ENCODE measurements at regions not wholly inside any gene's neighbourhood (a gene's known extent, or its start where the extent isn't known, plus 50 kb on each side); places are given as distances from the start of the nearest gene placed in this dataset.

DNA sequence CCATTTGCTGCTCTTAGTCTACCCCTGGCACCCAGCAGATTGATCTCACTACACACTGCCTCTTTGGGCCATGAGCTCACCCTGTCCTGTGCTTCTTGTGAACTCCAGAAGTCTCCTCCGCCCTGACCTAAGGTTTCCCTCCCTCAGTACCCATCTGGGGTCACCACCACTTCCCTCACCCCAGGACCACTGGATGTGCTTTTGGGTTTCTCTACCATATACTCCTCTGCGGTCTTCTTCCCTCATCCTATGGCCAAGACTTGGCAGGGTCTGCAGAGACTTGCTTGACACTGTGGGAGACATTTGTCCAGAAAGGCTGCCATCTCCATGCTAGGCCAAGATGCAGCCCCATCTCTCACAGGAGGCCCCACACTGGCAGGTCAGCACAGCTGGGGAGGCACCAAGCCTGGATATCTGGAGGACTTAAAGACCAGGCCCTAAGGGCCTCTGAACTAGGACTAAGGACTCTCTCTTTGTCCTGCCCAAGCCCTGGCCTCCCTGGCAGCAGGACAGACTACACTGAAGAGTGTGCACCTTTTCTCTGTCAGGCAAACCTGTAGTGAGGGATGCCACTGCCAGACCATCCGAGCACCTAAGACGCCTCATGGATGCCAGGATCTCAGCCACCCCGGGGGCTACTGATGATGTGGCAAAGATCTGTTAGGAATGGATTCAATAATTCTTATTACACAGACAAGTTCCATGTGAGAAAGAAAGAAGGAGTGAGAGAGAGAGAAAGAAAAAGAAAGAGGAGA, 134.6 kb downstream of the ZNF467 start:
- CTCF ChIA-PET: no interaction called here
- Histone ChIP-seq H3K9ac (ENCODE audit: low read length) (no peak overlapping the region), H3K27ac (ENCODE audit: low read length in 2 of 2) (no peak overlapping the region), H3K9me3 (ENCODE audit: control extremely low read depth in 1 of 3, control insufficient read depth in 2 of 3, insufficient read depth in 1 of 3, low read length in 2 of 3) (no peaks in the 10 kb centered on the region), H3K36me3 (replicated peaks in 1 of 2; ENCODE audit: control extremely low read depth in 1 of 2, control insufficient read depth in 1 of 2, extremely low read depth in 1 of 2, insufficient read depth in 2 of 2, low read length in 1 of 2) (no peaks in the 10 kb centered on the region), H3K4me1 (ENCODE audit: control insufficient read depth in 2 of 2, insufficient read depth in 2 of 2, low read length in 2 of 2) (no peaks in the 10 kb centered on the region), H3K27me3 (replicated peaks in 1 of 4; ENCODE audit: control extremely low read depth in 1 of 4, control insufficient read depth in 3 of 4, insufficient read depth in 4 of 4, low read length in 3 of 4) (peaks cover 0 to 11% (median 0%) of the 10 kb centered on the region in 4 experiments), H4K20me1 (ENCODE audit: control insufficient read depth, insufficient read depth, low read length, poor library complexity, severe bottlenecking) (no peaks in the 10 kb centered on the region), H3K79me2 (ENCODE audit: control insufficient read depth, insufficient read depth, low read length) (no peaks in the 10 kb centered on the region), H2AFZ (ENCODE audit: insufficient read depth, low read depth, low read length, poor library complexity, severe bottlenecking) (no peak overlapping the region), H3K4me2 (replicated peaks; ENCODE audit: low read depth, low read length, poor library complexity, severe bottlenecking) (no peak overlapping the region), H3K4me3 (ENCODE audit: control extremely low read depth in 1 of 5, extremely low read depth in 1 of 5, insufficient read depth in 1 of 5, low read depth in 2 of 5, low read length in 4 of 5) (no peak overlapping the region)
- 79% methylated on average over 2 of the region's 5 CpGs for WGBS (ENCODE audit: insufficient coverage)
- peaks cover 23% of the 10 kb centered on the region for H3K27me3 Mint-ChIP-seq
- H3K4me3 Mint-ChIP-seq: no peak overlapping the region
- H3K27ac Mint-ChIP-seq: no peak overlapping the region
- POLR2A ChIA-PET: no interaction called here
- TF ChIP-seq EZH2 (IDR thresholded peaks at IDR 0.05; ENCODE audit: borderline replicate concordance, insufficient read depth, low read depth, low read length, poor library complexity, severe bottlenecking): no peak
- TF ChIP-seq, protein P1, sequence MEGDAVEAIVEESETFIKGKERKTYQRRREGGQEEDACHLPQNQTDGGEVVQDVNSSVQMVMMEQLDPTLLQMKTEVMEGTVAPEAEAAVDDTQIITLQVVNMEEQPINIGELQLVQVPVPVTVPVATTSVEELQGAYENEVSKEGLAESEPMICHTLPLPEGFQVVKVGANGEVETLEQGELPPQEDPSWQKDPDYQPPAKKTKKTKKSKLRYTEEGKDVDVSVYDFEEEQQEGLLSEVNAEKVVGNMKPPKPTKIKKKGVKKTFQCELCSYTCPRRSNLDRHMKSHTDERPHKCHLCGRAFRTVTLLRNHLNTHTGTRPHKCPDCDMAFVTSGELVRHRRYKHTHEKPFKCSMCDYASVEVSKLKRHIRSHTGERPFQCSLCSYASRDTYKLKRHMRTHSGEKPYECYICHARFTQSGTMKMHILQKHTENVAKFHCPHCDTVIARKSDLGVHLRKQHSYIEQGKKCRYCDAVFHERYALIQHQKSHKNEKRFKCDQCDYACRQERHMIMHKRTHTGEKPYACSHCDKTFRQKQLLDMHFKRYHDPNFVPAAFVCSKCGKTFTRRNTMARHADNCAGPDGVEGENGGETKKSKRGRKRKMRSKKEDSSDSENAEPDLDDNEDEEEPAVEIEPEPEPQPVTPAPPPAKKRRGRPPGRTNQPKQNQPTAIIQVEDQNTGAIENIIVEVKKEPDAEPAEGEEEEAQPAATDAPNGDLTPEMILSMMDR (IDR thresholded peaks at IDR 0.05): no peak
- H3K4me1 Mint-ChIP-seq: no peaks in the 10 kb centered on the region
- DNase-seq (no peak), ATAC-seq (ENCODE audit: low read depth) (no peak)
- no peaks in the 10 kb centered on the region for H3K9me3 Mint-ChIP-seq (ENCODE audit: insufficient read depth)
- intact Hi-C loops (cut with micrococcal nuclease): no loop called here

GRCh38 chr7:149637911-149638565, 135.3 kb downstream of the ZNF467 start:
- H3K4me3 Mint-ChIP-seq: no peak overlapping the region
- H3K9me3 Mint-ChIP-seq (ENCODE audit: insufficient read depth): no peaks in the 10 kb centered on the region
- no peak for TF ChIP-seq EZH2 (IDR thresholded peaks at IDR 0.05; ENCODE audit: borderline replicate concordance, insufficient read depth, low read depth, low read length, poor library complexity, severe bottlenecking)
- TF ChIP-seq, protein P1 (IDR thresholded peaks at IDR 0.05): no peak

More at GRCh38 chr7:149637911-149638565, 135.3 kb downstream of the ZNF467 start:
- no peaks in the 10 kb centered on the region for H3K4me1 Mint-ChIP-seq
- H3K36me3 ChIP-seq (replicated peaks in 1 of 2; ENCODE audit: control extremely low read depth in 1 of 2, control insufficient read depth in 1 of 2, extremely low read depth in 1 of 2, insufficient read depth in 2 of 2, low read length in 1 of 2): no peaks in the 10 kb centered on the region
- H3K4me1 ChIP-seq (ENCODE audit: control insufficient read depth in 2 of 2, insufficient read depth in 2 of 2, low read length in 2 of 2): no peaks in the 10 kb centered on the region
- H3K79me2 ChIP-seq (ENCODE audit: control insufficient read depth, insufficient read depth, low read length): no peaks in the 10 kb centered on the region
- no peak overlapping the region for H2AFZ ChIP-seq (ENCODE audit: insufficient read depth, low read depth, low read length, poor library complexity, severe bottlenecking)
- peaks cover 0 to 16% (median 0%) of the 10 kb centered on the region in 4 experiments for H3K27me3 ChIP-seq (replicated peaks in 1 of 4; ENCODE audit: control extremely low read depth in 1 of 4, control insufficient read depth in 3 of 4, insufficient read depth in 4 of 4, low read length in 3 of 4)
- ChIA-PET CTCF (no interaction called here), POLR2A (no interaction called here)
- no peak overlapping the region for H3K27ac Mint-ChIP-seq
- no peak overlapping the region for H3K4me3 ChIP-seq (ENCODE audit: control extremely low read depth in 1 of 5, extremely low read depth in 1 of 5, insufficient read depth in 1 of 5, low read depth in 2 of 5, low read length in 4 of 5)
- no peaks in the 10 kb centered on the region for H3K9me3 ChIP-seq (ENCODE audit: control extremely low read depth in 1 of 3, control insufficient read depth in 2 of 3, insufficient read depth in 1 of 3, low read length in 2 of 3)
- no peak overlapping the region for H3K27ac ChIP-seq (ENCODE audit: low read length in 2 of 2)
- ATAC-seq (ENCODE audit: low read depth) (no peak), DNase-seq (no peak)
- no peak overlapping the region for H3K4me2 ChIP-seq (replicated peaks; ENCODE audit: low read depth, low read length, poor library complexity, severe bottlenecking)
- H4K20me1 ChIP-seq (ENCODE audit: control insufficient read depth, insufficient read depth, low read length, poor library complexity, severe bottlenecking): no peaks in the 10 kb centered on the region
- no peak overlapping the region for H3K9ac ChIP-seq (ENCODE audit: low read length)
- intact Hi-C loops (cut with micrococcal nuclease): no loop called here
- H3K27me3 Mint-ChIP-seq: peaks cover 23% of the 10 kb centered on the region
- WGBS (ENCODE audit: insufficient coverage): 98% methylated on average over 9 of the region's 9 CpGs
